HT-29 (cell line): ENCODE measurements at regions not wholly inside any gene's neighbourhood (a gene's known extent, or its start where the extent isn't known, plus 50 kb on each side); places are given as distances from the start of the nearest gene placed in this dataset.
A peak's percentile ranks its signal among the peaks of the same experiment; 100 is the strongest.

Experiments used
- DNase-seq: peaks from one replicate; pipeline ENCODE4 v3.0.0-alpha.2; 2015; ENCODE audit warnings: low spot score

- DNase-seq = no peak
These were observed 52.0 kb upstream of the GATA5 start for GRCh38 chr20:62527781-62528180.

- no peak for DNase-seq
These were observed 53.4 kb upstream of the GATA5 start for GRCh38 chr20:62528983-62529891.

- no peak for DNase-seq
These were observed 54.3 kb upstream of the GATA5 start for GRCh38 chr20:62529896-62530642.

- peak; percentile 84 for DNase-seq
These were observed 54.8 kb upstream of the GATA5 start for GRCh38 chr20:62530643-62531032.

GRCh38 chr20:62531046-62531838, 55.4 kb upstream of the GATA5 start:
- peak; percentile 60 for DNase-seq

- no peak for DNase-seq
These were observed 57.1 kb upstream of the GATA5 start for GRCh38 chr20:62532921-62533320.

GRCh38 chr20:62533591-62534495, 58.0 kb upstream of the GATA5 start:
- no peak for DNase-seq

- DNase-seq = no peak
These were observed 58.9 kb upstream of the GATA5 start for GRCh38 chr20:62534526-62535221.

GRCh38 chr20:62535282-62535811, 59.6 kb upstream of the GATA5 start:
- DNase-seq = no peak

- DNase-seq = no peak
These were observed 60.2 kb upstream of the GATA5 start for GRCh38 chr20:62535964-62536363.

- peak; percentile 47 for DNase-seq
These were observed 61.1 kb upstream of the GATA5 start for GRCh38 chr20:62536871-62537401.

GRCh38 chr20:62537649-62538292, 62.0 kb upstream of the GATA5 start:
- no peak for DNase-seq

GRCh38 chr20:62539198-62540045, 63.6 kb upstream of the GATA5 start:
- no peak for DNase-seq

- no peak for DNase-seq
These were observed 64.7 kb upstream of the GATA5 start for GRCh38 chr20:62540504-62540903.

GRCh38 chr20:62542862-62543261, 67.1 kb upstream of the GATA5 start:
- no peak for DNase-seq

- no peak for DNase-seq
These were observed 67.9 kb upstream of the GATA5 start for GRCh38 chr20:62543470-62544302.

- DNase-seq = no peak
These were observed 68.8 kb upstream of the GATA5 start for GRCh38 chr20:62544505-62545055.
